Spleen (tissue), 7 donors: ENCODE measurements at regions not wholly inside any gene's neighbourhood (a gene's known extent, or its start where the extent isn't known, plus 50 kb on each side); places are given as distances from the start of the nearest gene placed in this dataset.

Experiments used
- CTCF ChIP-seq, 11 experiments: fragments of 200-600 bp in 7 of 11; fragments of 450-650 bp in 4 of 11; sonication (generic) in 4 of 11; IDR thresholded peaks in 8 of 11; conservative IDR thresholded peaks in 3 of 11; 1 replicate in 7 of 11; 2 replicates in 4 of 11; pipeline versions ENCODE4 v1.4.0 to v1.8.0; 2016 to 2021; ENCODE audit warnings: antibody characterized with exemption in 11 of 11, inconsistent platforms in 4 of 11, mild to moderate bottlenecking in 1 of 11
- POLR2A ChIP-seq, 3 donors: fragments of 450-650 bp; IDR thresholded peaks; one replicate each; pipeline ENCODE4 v1.5.1; 2017; ENCODE audit warnings: antibody characterized with exemption in 3 of 3, mild to moderate bottlenecking in 1 of 3
- donor health status: DM: no; HTN: no; CAD: no; lungs with moderate emphysema.
- donor health status: DM: no; HTN: no; CAD: no.
- donor health status: DM: no; HTN: no; CAD: no.

GRCh38 chr15:84108728-84109127 is 126.8 kb upstream of the GOLGA6L4 start:
- TF ChIP-seq CTCF (IDR thresholded peaks at IDR 0.05 in 8 of 11, conservative IDR thresholded peaks at IDR 0.05 in 3 of 11) (no peak), POLR2A (IDR thresholded peaks at IDR 0.05) (no peak)
